GM19468 (cell line): ENCODE measurements at regions not wholly inside any gene's neighbourhood (a gene's known extent, or its start where the extent isn't known, plus 50 kb on each side); places are given as distances from the start of the nearest gene placed in this dataset.

Experiments
- ATAC-seq: cut with Tn5 transposase; IDR thresholded peaks from one replicate; pipeline ENCODE4 v1.9.1; 2021; ENCODE audit warnings: mild to moderate bottlenecking, moderate library complexity, moderate number of reproducible peaks; ENCODE audit not compliant: unreplicated experiment; ENCODE audit errors: extremely low read depth

- ATAC-seq = no peak
Measured at GRCh38 chr5:152956943-152957613, 533.4 kb upstream of the GRIA1 start.

GRCh38 chr5:152978141-152978835 is 512.2 kb upstream of the GRIA1 start:
- no peak for ATAC-seq

DNA sequence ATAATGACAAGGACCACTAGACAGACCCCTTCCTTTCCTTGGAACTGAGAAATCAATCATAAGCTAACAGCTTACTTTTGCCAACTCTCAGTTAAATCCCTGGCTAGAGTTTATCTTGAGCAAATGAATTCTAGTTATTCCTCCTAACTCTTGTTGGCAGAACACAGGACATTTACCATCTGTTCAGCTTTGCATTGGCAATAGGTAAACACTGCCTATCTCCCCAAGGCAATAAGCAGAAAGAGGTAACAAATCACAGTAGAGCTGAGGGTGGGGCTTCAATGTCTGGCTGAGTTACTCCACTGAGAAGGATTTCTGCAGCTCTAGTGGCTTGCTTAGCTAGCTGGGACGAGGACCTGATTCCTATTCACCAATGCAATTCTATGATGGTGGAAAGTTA is 503.3 kb upstream of the GRIA1 start:
- no peak for ATAC-seq

DNA sequence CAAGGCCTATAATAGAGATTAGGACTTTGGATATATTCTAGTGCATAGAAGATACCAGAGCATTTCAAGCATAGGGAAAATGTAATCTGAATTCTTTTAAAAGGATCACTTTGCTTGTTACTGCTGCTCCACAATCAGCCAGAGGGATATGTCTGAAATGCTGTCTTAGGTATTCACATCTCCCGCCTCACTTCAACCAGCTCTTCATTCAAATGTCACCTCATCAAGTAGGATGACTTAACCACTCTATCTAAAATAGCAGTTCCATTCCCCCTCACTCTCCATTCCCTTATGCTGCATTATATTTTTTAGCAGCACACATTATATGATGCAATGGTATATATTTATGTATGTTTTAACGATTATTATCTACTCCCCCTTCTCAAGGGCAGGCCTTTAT is 500.3 kb upstream of the GRIA1 start:
- no peak for ATAC-seq

DNA sequence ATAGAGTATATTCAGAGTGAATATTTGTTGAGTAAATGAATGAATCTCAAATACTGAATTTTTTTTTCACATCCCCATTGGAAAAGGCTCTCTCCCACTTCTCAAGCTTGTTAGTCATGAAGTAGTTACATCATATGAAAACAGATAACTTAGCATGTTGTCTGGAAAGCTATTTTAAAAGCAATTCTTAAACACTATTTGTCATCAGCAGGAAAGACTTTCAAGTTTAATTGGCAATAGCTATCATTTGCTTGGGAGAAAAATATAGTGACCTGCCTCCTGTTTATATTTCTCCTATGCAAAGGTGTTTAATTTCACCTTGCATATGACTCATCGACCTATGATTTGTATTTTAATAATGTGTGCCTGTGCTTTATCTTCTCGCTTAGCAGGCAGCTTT is 499.8 kb upstream of the GRIA1 start:
- no peak for ATAC-seq

DNA sequence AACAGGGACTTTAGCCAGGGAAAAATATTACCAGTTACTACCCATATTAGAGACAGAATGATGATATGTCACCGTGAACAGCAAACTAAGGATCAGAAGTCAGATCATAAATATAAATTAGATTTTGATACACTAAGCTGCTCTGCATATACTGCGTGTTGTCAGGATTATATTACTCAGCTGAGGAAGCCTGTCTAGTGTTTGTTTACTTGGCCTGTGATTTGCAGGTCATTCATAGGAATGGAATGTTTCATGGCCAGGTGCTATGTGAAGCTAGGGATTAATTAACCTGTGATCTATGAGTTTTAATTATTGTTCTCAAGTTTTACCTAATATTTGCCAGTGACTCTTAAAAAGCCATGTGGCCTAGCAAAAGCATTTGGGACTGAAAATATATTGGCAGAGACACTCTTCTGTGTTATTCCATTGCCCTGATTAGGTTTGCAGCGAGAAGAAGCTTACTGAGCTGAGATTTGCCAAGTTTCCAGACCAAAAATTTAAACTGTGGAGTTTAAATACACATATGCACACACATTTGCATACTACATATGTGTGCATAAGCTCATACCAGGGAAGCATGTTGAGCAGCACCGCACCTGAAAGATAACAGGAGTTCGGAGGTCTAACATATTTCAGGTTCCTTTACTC is 496.3 kb upstream of the GRIA1 start:
- ATAC-seq = no peak

DNA sequence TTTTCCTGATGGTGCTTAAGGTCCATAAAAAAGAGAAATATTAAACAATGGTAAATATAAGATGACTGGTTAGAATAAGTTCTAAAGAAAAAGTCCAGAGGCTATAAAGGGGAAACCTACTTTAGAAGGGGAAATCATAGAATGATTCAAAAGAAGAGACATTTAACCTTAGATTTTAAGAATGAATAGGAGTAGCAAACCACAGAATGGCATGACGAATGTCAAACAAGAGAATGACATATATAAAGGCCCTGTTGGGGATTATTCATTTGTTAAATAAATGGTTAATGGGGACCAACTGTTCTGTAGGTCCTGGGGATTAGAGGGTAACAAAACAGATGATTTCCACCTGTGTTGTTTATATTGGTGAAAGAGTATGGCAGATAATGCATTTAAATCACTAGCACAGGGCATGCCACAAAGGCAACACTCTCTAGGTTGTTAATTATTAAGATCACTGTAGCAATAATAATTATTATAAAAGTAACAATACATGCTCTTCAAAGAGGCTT is 495.2 kb upstream of the GRIA1 start:
- no peak for ATAC-seq

- no peak for ATAC-seq
Measured at GRCh38 chr5:153005711-153006110, 484.8 kb upstream of the GRIA1 start.

- ATAC-seq = no peak
Measured at GRCh38 chr5:153006681-153007080, 483.8 kb upstream of the GRIA1 start.

DNA sequence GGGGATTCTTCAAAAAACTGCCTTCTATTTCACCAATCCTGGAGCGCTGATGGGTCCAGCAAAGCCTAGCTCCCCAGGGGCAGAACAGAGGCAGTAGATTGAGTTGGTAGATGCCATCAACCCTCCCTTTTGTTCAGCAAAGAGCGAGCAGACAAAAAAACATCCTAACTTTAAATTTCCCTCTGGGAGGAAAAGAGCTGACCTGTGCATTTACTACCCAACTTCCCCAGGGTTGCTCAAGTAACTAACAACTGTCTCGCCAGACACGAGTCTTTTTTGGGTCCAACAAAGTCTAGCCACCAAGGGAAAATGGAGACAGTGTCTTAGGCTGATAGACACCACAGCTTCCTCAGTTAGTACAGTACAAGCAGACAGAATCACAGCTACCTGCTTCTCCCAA is 476.3 kb upstream of the GRIA1 start:
- ATAC-seq = no peak

- ATAC-seq = no peak
Measured at GRCh38 chr5:153018121-153018520, 472.3 kb upstream of the GRIA1 start.

- no peak for ATAC-seq
Measured at GRCh38 chr5:153030755-153031725, 459.4 kb upstream of the GRIA1 start.

GRCh38 chr5:153039501-153039900 is 451.0 kb upstream of the GRIA1 start:
- ATAC-seq = no peak

DNA sequence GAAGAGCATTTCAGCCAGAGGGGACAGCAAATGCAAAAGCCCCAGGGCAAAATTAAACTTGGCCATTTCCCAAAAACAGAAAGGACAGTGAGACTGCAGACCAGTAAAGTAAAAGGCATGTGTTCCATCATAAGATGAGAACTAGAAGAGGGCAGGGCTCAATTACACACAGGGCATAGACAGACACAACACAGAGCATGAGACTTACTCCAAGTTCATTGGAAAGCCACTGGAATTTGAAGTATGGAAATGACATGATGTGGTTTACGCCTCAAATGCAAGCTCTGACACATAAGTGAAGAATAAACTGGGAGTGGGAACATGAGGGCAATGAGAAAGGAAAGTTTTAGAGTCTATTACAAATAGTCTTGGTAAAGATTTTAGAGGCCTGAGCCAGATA is 446.6 kb upstream of the GRIA1 start:
- ATAC-seq = no peak

DNA sequence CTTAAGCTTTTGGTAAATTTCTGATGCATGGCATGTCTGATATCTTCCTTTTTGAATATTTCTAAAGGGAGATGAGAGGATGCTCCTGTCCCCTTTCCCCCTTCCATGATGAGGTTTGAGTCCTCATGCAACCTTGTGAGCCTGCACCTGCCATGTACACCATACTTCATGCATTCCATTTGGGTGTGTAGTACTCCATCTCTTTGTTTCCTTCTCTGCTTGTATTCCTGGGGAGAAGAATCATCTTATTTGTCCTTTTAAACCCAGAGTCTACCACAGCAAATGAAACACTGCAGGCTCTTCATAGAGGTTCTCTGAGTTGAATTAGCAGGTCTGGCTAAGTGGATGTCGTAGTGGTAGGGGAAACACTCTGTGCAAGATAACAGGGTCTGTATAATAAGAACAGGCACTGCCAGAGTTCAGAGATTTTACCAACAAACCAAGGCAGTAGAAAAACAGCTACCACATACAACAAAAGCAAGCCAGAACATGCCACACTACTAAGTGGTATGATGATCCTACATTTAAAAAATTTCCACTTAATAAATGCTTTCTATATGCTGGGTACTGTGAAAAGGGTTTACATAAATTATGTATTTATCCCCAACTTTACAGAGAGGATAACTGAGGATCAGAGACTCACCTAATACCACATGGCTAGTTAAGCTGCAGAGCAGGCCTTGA is 439.8 kb upstream of the GRIA1 start:
- no peak for ATAC-seq

DNA sequence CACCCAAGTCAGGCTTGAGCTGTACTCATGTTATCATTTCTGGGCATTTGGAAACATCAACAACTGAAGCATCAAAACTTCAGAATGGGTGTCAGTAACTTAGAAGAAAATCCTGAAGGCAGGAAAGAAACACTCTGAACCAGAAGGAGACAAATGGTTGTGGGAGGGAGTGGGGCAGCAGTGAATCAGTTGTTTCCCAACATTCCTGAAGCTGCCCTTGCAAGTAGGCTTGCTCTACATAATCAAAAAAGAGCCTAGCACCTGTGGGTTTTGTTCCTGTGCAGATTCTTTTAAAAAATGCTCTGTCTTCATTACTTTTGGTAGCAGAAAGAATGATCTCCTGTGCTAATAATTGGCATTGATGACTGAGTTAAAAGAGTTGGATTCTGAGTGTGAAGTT is 424.2 kb upstream of the GRIA1 start:
- ATAC-seq = no peak

- no peak for ATAC-seq
Measured at GRCh38 chr5:153067869-153068268, 422.6 kb upstream of the GRIA1 start.

GRCh38 chr5:153079396-153079795 is 411.1 kb upstream of the GRIA1 start:
- no peak for ATAC-seq

DNA sequence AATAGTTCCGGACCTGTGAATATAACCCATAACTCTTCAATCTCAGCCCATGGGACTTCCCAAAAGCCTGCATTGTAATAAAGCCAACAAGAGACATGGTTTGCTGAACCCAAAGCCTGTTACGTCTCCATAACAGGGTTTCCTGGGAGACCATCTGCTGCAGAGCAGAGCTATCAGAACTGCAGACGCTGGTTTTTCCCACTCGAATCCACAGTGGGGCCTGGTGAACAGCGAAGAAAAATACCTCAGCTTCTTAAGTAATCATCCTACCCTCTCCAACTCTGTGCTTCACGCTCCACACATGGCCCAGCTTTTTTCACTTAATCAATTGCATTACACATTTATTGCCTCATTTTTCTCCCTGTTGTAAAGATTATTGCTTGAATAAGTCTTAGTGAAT is 409.5 kb upstream of the GRIA1 start:
- no peak for ATAC-seq

DNA sequence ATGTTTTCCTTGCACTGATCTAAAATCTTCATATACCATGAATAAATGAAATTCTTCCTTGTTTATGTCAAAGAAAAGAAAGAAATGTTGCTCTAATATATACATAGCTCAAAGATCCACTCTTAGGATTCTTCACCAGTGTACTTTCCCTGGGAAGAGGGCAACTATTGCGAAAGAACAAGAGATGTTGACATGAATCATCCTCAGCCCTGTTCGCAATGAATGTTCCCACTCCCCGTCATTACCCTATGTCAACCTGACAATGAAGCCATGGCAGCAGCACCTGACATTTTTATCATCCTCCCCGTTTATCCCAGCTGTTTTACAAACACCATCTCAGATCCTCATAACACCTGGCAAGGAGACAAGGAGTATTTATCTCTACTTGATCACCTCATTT is 409.1 kb upstream of the GRIA1 start:
- no peak for ATAC-seq
